ENCODE measurements at regions not wholly inside any gene's neighbourhood (a gene's known extent, or its start where the extent isn't known, plus 50 kb on each side); places are given as distances from the start of the nearest gene placed in this dataset.

- no peak overlapping the region for H2AFZ ChIP-seq (ENCODE audit: low read depth, low read length)
- no peak overlapping the region for H3K27ac ChIP-seq (ENCODE audit: low read length)
- no peak for TF ChIP-seq EP300 (conservative IDR thresholded peaks at IDR 0.05; ENCODE audit: poor library complexity, severe bottlenecking)
- no peak for TF ChIP-seq RAD21 (conservative IDR thresholded peaks at IDR 0.05)
- no peak for TF ChIP-seq SMC3 (conservative IDR thresholded peaks at IDR 0.05; ENCODE audit: poor library complexity)
- no peak for TF ChIP-seq CTCF (IDR thresholded peaks at IDR 0.05; ENCODE audit: poor library complexity, severe bottlenecking)
- no peak for TF ChIP-seq EZH2 (IDR thresholded peaks at IDR 0.05; ENCODE audit: borderline replicate concordance, insufficient read depth, low read length, poor library complexity, severe bottlenecking)
- TF ChIP-seq, protein P1, sequence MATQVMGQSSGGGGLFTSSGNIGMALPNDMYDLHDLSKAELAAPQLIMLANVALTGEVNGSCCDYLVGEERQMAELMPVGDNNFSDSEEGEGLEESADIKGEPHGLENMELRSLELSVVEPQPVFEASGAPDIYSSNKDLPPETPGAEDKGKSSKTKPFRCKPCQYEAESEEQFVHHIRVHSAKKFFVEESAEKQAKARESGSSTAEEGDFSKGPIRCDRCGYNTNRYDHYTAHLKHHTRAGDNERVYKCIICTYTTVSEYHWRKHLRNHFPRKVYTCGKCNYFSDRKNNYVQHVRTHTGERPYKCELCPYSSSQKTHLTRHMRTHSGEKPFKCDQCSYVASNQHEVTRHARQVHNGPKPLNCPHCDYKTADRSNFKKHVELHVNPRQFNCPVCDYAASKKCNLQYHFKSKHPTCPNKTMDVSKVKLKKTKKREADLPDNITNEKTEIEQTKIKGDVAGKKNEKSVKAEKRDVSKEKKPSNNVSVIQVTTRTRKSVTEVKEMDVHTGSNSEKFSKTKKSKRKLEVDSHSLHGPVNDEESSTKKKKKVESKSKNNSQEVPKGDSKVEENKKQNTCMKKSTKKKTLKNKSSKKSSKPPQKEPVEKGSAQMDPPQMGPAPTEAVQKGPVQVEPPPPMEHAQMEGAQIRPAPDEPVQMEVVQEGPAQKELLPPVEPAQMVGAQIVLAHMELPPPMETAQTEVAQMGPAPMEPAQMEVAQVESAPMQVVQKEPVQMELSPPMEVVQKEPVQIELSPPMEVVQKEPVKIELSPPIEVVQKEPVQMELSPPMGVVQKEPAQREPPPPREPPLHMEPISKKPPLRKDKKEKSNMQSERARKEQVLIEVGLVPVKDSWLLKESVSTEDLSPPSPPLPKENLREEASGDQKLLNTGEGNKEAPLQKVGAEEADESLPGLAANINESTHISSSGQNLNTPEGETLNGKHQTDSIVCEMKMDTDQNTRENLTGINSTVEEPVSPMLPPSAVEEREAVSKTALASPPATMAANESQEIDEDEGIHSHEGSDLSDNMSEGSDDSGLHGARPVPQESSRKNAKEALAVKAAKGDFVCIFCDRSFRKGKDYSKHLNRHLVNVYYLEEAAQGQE (IDR thresholded peaks at IDR 0.05; ENCODE audit: borderline replicate concordance): no peak
- TF ChIP-seq MXI1 (conservative IDR thresholded peaks at IDR 0.05; ENCODE audit: poor library complexity, severe bottlenecking): no peak
- no peak for TF ChIP-seq TAF1 (IDR thresholded peaks at IDR 0.05; ENCODE audit: low read depth)
- TF ChIP-seq POLR2AphosphoS5 (IDR thresholded peaks at IDR 0.05): no peak
These were observed 83.6 kb upstream of the FOXD3 start for GRCh38 chr1:63238721-63239120.

GRCh38 chr1:63245186-63245585, 77.2 kb upstream of the FOXD3 start:
- Histone ChIP-seq H3K4me3 (ENCODE audit: low read length) (no peak overlapping the region), H3K4me2 (ENCODE audit: low read length) (no peak overlapping the region), H2AFZ (ENCODE audit: low read depth, low read length) (no peak overlapping the region), H3K9ac (ENCODE audit: low read length) (no peak overlapping the region), H3K27ac (ENCODE audit: low read length) (no peak overlapping the region), H3K79me2 (replicated peaks; ENCODE audit: insufficient read depth, low read length) (no peaks in the 10 kb centered on the region), H3K9me2 (ENCODE audit: insufficient read depth, low read length) (no peaks in the 10 kb centered on the region), H4K20me1 (ENCODE audit: insufficient read depth) (no peaks in the 10 kb centered on the region), H3K27me3 (ENCODE audit: insufficient read depth, low read depth, low read length) (no peaks in the 10 kb centered on the region), H3F3A (ENCODE audit: insufficient read depth, low read length, poor library complexity, severe bottlenecking) (no peaks in the 10 kb centered on the region), H3K36me3 (ENCODE audit: insufficient read depth, low read length) (no peaks in the 10 kb centered on the region), H3K9me3 (ENCODE audit: low read length) (no peaks in the 10 kb centered on the region)
- TF ChIP-seq, protein P1 (IDR thresholded peaks at IDR 0.05; ENCODE audit: borderline replicate concordance): no peak
- TF ChIP-seq EZH2 (IDR thresholded peaks at IDR 0.05; ENCODE audit: borderline replicate concordance, insufficient read depth, low read length, poor library complexity, severe bottlenecking) (no peak), CTCF (IDR thresholded peaks at IDR 0.05; ENCODE audit: poor library complexity, severe bottlenecking) (no peak), MXI1 (conservative IDR thresholded peaks at IDR 0.05; ENCODE audit: poor library complexity, severe bottlenecking) (no peak), POLR2AphosphoS5 (IDR thresholded peaks at IDR 0.05) (no peak), SMC3 (conservative IDR thresholded peaks at IDR 0.05; ENCODE audit: poor library complexity) (no peak), TAF1 (IDR thresholded peaks at IDR 0.05; ENCODE audit: low read depth) (no peak)

More at GRCh38 chr1:63238721-63239120, 83.6 kb upstream of the FOXD3 start:
- Histone ChIP-seq H3K9me2 (ENCODE audit: insufficient read depth, low read length) (no peaks in the 10 kb centered on the region), H3K27me3 (ENCODE audit: insufficient read depth, low read depth, low read length) (no peaks in the 10 kb centered on the region), H3K9me3 (ENCODE audit: low read length) (no peaks in the 10 kb centered on the region), H3K9ac (ENCODE audit: low read length) (no peak overlapping the region), H3K4me2 (ENCODE audit: low read length) (no peak overlapping the region), H3K79me2 (replicated peaks; ENCODE audit: insufficient read depth, low read length) (no peaks in the 10 kb centered on the region), H3K36me3 (ENCODE audit: insufficient read depth, low read length) (no peaks in the 10 kb centered on the region), H4K20me1 (ENCODE audit: insufficient read depth) (no peaks in the 10 kb centered on the region), H3F3A (ENCODE audit: insufficient read depth, low read length, poor library complexity, severe bottlenecking) (no peaks in the 10 kb centered on the region), H3K4me3 (ENCODE audit: low read length) (no peak overlapping the region)

Measured in neural cell (in vitro differentiated cells).